NK-92 (cell line): ENCODE measurements at regions not wholly inside any gene's neighbourhood (a gene's known extent, or its start where the extent isn't known, plus 50 kb on each side); places are given as distances from the start of the nearest gene placed in this dataset.

Experiments
- DNase-seq: peaks from one replicate; lab custom pipeline; 2025; ENCODE audit not compliant: unreplicated experiment; lab: John Stamatoyannopoulos, UW

DNA sequence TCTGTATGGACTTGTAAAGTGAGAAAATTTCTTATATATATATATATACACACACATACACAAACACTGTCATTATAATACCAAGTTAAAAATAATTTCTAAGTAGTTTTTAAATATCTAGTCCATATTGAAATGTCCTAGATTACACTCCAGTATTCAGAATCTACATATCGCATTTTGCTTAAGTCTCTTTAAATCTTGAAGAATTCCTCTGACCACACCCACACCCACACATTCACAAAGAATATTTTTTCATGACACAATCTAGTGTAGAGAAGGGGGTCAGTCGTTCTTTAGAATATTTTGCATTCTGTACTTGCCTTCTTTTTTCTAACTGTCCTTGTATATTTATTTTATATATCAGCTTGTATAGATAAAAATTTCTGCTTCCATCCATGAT, 509.7 kb downstream of the CCDC85A start:
- no peak for DNase-seq

DNA sequence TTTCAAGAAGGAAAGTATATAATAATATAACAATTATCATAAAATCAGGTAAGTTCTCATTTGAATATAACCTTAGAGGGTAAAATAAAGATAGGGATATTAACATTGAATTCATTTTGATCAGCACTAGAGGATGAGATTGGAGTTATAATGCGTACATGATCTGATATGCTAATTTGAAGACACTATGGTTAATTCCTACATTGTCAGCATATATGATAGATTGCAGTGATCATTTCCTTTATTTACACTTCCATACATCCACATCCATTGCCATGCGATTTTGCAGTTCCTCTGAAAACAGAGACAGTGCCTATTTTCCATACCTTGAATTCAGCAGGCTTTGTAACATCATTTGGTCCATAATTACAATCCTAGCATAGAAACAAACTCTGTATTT, 519.2 kb downstream of the CCDC85A start:
- DNase-seq = no peak

DNA sequence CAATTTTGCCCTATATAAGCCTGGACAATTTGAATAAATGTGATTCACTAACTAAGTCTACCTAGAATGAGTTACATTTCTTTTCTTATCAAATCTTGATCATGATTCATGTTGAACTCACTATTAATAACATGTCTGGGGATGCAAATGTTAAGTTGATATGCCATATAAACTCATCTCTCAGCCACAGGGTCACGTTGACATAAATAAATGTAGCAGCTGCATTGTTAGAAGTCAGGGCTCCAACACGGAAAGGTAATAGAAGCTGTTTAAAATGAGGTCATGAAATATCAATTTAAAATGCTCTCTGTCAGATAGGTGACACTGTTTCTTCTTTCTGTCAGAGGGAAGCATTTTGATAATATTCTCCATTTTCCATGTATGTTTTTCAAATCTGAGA, 521.9 kb downstream of the CCDC85A start:
- no peak for DNase-seq

DNA sequence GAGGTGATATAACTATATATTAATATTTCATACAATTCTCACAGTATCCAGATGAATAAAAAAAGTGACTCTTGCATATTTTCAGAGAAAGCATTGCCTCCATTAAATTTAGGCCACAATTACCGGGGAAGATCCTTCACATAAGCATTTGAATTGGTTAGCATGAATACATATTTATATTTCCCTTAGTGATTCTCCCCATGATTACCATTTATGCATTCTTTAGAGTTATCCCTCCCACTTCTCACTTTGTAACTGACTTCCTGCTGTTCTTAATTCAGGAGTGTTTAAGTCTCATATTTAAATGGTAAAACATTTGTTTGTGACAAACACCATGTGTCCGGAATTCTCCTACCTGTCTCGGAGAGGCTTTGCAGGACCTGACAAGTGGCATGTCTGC, 523.4 kb downstream of the CCDC85A start:
- no peak for DNase-seq

- no peak for DNase-seq
Measured at GRCh38 chr2:56707650-56708049, 523.9 kb downstream of the CCDC85A start.

GRCh38 chr2:56709181-56709580, 525.4 kb downstream of the CCDC85A start:
- no peak for DNase-seq

- DNase-seq = no peak
Measured at GRCh38 chr2:56713161-56713676, 529.4 kb downstream of the CCDC85A start.

DNA sequence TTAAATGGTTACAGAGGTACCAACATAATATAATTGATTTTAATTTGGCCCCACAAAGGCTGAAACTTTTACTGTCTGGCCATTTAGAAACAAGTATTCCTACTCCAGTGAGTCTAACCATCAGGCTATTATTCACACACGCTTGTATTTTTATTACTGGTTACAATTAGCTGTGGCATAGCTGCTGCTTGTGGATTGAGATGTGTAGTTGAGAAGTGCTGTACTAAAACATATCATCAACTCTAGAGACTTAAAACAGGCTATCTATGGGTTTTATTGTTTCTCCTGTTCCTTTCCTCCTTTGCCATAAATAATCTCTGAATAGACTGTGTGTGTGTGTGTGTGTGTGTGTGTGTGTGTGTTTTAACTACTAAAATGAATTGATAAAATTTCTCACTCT, 530.2 kb downstream of the CCDC85A start:
- DNase-seq = no peak

- no peak for DNase-seq
Measured at GRCh38 chr2:56714400-56714799, 530.6 kb downstream of the CCDC85A start.

GRCh38 chr2:56715683-56716082, 531.9 kb downstream of the CCDC85A start:
- no peak for DNase-seq

DNA sequence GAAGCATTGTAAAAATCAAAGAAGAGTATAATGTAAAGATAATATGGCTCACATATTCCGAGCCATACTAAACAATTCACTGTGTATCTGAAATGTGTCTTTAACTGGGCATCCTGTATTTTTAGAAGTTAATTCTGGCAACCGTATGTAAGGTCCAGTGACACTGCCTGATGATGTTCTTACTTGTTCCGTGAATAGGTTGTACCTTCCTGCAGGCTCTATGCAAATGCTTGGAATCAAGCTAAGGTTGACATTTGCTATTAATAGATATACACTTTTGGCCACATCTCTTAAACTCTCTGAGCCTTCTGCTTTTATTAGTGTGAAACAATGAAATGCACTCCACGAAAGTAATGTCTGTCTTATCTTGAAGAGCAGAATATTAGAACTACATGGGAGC, 534.6 kb downstream of the CCDC85A start:
- DNase-seq = no peak

GRCh38 chr2:56729212-56729611, 545.4 kb downstream of the CCDC85A start:
- no peak for DNase-seq

GRCh38 chr2:56732946-56733345, 549.2 kb downstream of the CCDC85A start:
- no peak for DNase-seq

DNA sequence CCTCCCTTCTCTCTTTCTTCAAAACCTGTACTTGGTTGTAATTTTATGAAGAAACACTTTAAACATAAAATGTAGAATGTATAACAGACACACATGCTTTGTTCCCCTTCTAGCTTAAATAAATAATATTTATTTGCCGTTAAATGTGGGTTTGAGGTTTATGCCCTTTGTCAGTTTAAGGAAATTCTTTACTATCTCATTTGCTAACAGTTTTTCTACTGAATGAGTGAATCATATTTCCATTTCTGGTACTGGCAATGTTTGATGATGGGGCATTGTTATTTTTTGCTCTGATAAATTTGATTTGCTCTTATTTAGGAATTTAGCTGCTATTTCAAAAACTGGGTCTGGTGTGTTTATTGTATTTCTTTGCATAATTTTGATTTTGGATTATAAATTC, 555.6 kb downstream of the CCDC85A start:
- no peak for DNase-seq

DNA sequence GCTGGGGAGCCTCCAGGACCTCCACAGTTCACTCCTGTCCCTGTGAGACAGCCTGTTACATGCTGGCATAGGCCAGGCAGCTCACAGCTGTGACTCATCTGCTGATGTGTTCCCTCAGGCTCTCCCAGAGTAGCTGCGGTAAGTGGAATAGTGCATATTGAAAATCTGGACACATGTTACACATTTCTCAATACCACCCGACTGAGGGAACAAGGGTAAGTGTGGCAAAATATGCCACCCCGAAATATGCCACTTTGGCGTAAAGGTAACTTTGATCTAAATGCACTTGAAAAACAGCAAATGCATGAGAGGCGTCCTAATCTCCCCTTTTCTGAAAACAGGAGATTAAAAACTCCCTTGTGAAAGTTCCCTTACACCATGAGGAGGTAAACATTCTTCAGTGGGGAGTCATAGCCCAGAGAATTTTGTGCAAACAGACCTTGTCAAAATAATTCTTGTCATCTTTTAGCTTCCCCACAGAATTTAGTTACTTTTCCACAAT, 557.9 kb downstream of the CCDC85A start:
- no peak for DNase-seq

DNA sequence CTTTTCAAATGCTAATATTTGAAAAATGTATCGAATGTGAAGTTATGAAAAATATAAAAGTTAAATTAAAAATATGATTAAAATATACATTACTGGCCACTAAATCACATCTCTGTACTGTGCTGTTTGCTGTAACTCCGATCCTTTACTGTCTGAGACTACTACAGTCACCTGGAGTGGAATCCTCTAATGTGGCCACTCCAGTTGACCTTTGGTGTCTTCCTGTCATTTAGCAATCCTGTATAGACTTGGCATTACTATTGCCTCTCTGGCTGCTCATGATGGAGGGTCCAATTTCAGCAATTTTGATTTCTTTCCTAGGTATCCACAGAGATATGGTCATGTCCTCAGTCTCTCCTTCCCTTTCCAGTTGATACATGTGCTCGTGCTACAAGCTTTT, 560.0 kb downstream of the CCDC85A start:
- no peak for DNase-seq

DNA sequence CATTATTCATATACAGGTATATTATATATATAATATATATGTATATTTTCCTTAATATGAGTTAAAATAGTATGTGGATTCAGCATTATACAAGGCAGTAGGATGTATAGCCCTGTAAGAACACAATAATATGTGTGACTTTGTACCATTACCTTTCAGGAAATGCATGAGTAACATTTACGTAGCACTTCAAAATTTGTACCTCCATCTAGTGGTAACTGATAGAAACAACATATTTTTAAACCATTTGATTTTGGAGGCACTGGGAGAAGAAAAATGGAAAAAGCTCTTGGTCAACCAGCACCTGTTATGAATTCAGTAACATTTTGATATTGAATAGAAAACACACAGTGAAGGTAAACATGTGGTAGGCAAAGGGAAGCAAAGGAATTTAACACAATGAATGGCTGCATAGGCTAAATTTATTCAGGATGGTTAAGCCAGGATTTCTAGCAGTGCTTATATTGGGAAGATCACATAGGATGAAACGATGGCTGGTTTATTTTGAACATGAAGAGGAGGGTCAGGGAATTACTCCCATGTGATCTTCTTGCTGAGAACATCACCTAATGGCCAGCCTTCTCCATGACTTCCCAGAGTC, 565.5 kb downstream of the CCDC85A start:
- no peak for DNase-seq

- no peak for DNase-seq
Measured at GRCh38 chr2:56753182-56753581, 569.4 kb downstream of the CCDC85A start.

- DNase-seq = no peak
Measured at GRCh38 chr2:56754066-56754615, 570.4 kb downstream of the CCDC85A start.

DNA sequence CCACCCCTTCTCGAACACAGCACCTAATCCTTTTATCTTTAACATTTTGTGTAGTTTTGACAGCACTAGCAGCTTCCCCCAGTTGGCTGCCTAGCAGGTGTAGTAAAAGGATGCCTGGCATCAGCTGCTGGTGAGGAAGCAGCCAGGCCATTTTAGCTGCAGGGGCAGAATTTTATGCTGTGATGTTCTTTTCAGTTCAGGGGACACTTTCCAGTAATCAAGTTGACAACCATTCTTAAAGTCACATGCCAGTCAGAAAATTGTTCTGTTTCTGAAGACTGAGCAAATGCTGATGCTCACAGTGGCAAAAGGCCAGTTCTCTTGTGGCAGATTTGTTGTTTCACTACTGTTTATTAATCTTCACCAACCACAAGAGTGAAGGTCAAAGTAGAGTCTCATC, 570.8 kb downstream of the CCDC85A start:
- DNase-seq = no peak

- no peak for DNase-seq
Measured at GRCh38 chr2:56757884-56758545, 574.2 kb downstream of the CCDC85A start.

GRCh38 chr2:56763683-56764082, 579.9 kb downstream of the CCDC85A start:
- DNase-seq = no peak
